ENCODE measurements at regions not wholly inside any gene's neighbourhood (a gene's known extent, or its start where the extent isn't known, plus 50 kb on each side); places are given as distances from the start of the nearest gene placed in this dataset.
"Not testable (repeated sequence)": the region's sequence is repeated elsewhere in the genome, so short reads cannot be mapped to it uniquely, and the experiment has no call there.

- no peak overlapping the region for H3K4me3 ChIP-seq
- ATAC-seq (no peak), DNase-seq (no peak)
- no peaks in the 10 kb centered on the region for H3K27me3 ChIP-seq (ENCODE audit: low read depth)
- intact Hi-C loops (cut with DNase I): no loop called here
- no peak overlapping the region for H3K27ac ChIP-seq
- H3K4me1 ChIP-seq: no peaks in the 10 kb centered on the region
- H3K9me3 ChIP-seq: no peaks in the 10 kb centered on the region
- no peak for TF ChIP-seq CTCF (IDR thresholded peaks at IDR 0.05)
- H3K36me3 ChIP-seq: no peaks in the 10 kb centered on the region
Measured at GRCh38 chr6:94902974-94903628, 674.2 kb upstream of the MANEA start.

GRCh38 chr6:94899191-94899590 is 678.1 kb upstream of the MANEA start:
- no peak for ATAC-seq

GRCh38 chr6:94894300-94894699 is 683.0 kb upstream of the MANEA start:
- Histone ChIP-seq H3K27me3 (ENCODE audit: low read depth) (no peaks in the 10 kb centered on the region), H3K36me3 (no peaks in the 10 kb centered on the region), H3K27ac (no peak overlapping the region), H3K9me3 (no peaks in the 10 kb centered on the region), H3K4me1 (no peaks in the 10 kb centered on the region), H3K4me3 (no peak overlapping the region)
- no peak for TF ChIP-seq CTCF (IDR thresholded peaks at IDR 0.05)
- ATAC-seq: no peak
- intact Hi-C loops (cut with DNase I): no loop called here
- DNase-seq: no peak

More at GRCh38 chr6:94899191-94899590, 678.1 kb upstream of the MANEA start:
- DNase-seq: no peak
- H3K36me3 ChIP-seq: no peaks in the 10 kb centered on the region
- intact Hi-C loops (cut with DNase I): no loop called here
- no peak overlapping the region for H3K27ac ChIP-seq
- TF ChIP-seq CTCF (IDR thresholded peaks at IDR 0.05): no peak
- H3K4me1 ChIP-seq: no peaks in the 10 kb centered on the region
- no peaks in the 10 kb centered on the region for H3K27me3 ChIP-seq (ENCODE audit: low read depth)
- no peak overlapping the region for H3K4me3 ChIP-seq
- no peaks in the 10 kb centered on the region for H3K9me3 ChIP-seq

GRCh38 chr6:94893327-94893726 is 684.0 kb upstream of the MANEA start:
- H3K4me3 ChIP-seq: no peak overlapping the region
- H3K4me1 ChIP-seq: no peaks in the 10 kb centered on the region
- no peak overlapping the region for H3K27ac ChIP-seq
- no peaks in the 10 kb centered on the region for H3K36me3 ChIP-seq
- intact Hi-C loops (cut with DNase I): no loop called here
- no peak for TF ChIP-seq CTCF (IDR thresholded peaks at IDR 0.05)
- H3K27me3 ChIP-seq (ENCODE audit: low read depth): no peaks in the 10 kb centered on the region
- H3K9me3 ChIP-seq: no peaks in the 10 kb centered on the region
- DNase-seq (no peak), ATAC-seq (no peak)

GRCh38 chr6:94873819-94874218 is 703.5 kb upstream of the MANEA start:
- H3K27me3 ChIP-seq (ENCODE audit: low read depth); H3K4me3 ChIP-seq; H3K4me1 ChIP-seq; H3K9me3 ChIP-seq; H3K27ac ChIP-seq; DNase-seq; intact Hi-C loops (cut with DNase I); ATAC-seq; H3K36me3 ChIP-seq: not testable (repeated sequence)

- TF ChIP-seq CTCF (IDR thresholded peaks at IDR 0.05): no peak
- DNase-seq (no peak), ATAC-seq (no peak)
- no peaks in the 10 kb centered on the region for H3K4me1 ChIP-seq
- H3K27me3 ChIP-seq (ENCODE audit: low read depth): no peaks in the 10 kb centered on the region
- H3K36me3 ChIP-seq: no peaks in the 10 kb centered on the region
- no peak overlapping the region for H3K27ac ChIP-seq
- intact Hi-C loops (cut with DNase I): no loop called here
- no peak overlapping the region for H3K4me3 ChIP-seq
- H3K9me3 ChIP-seq: no peaks in the 10 kb centered on the region
Measured at GRCh38 chr6:94862112-94862511, 715.2 kb upstream of the MANEA start.
